HG02763 (cell line): ENCODE measurements at regions not wholly inside any gene's neighbourhood (a gene's known extent, or its start where the extent isn't known, plus 50 kb on each side); places are given as distances from the start of the nearest gene placed in this dataset.
"Not testable (repeated sequence)": the region's sequence is repeated elsewhere in the genome, so short reads cannot be mapped to it uniquely, and the experiment has no call there.

Source experiments
- ATAC-seq: cut with Tn5 transposase; IDR thresholded peaks from one replicate; pipeline ENCODE4 v1.9.1; 2021; ENCODE audit warnings: mild to moderate bottlenecking, moderate library complexity; ENCODE audit not compliant: unreplicated experiment

- ATAC-seq, result no peak
These were observed 144.4 kb downstream of the PTBP2 start for GRCh38 chr1:96865731-96866685.

DNA sequence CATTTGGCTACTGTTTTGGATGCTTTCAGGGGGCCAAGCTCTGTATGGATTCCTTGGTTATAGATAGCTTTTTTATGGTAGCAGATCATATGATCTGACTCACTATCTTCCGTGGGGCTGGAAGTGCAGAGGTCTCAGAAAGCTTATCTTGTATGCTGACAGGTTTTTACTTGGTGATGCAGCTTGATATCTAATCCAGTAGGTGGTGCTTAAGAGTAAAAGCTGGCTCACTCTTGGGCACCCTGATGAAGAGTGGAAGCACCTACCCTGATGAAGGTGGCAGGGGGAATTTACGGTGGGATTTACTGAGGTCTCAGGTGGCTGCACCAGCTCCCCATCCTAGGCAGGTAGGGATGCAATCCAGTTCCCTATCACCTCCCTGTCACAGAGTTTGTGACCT lies 151.2 kb downstream of the PTBP2 start:
- no peak for ATAC-seq

DNA sequence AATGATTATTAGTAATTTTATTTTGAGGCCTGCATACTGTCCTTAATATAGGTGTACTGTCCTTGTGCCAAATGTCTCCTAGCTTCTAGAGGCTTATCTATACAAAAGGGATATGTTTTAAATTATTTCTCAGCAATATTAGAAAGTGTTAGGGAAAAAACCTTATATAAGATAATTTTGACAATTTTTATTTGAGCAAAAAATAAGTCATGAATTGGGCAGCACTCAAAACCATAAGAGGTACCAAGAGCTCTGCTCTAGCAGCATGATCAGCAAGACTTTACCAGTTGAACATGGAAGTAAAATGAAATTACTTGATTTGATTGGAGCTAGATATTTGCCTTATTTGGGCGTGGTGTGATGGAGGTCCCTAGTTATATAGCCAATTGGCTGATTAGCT lies 157.1 kb downstream of the PTBP2 start:
- no peak for ATAC-seq

GRCh38 chr1:96880626-96881025 lies 159.0 kb downstream of the PTBP2 start:
- ATAC-seq, result no peak

DNA sequence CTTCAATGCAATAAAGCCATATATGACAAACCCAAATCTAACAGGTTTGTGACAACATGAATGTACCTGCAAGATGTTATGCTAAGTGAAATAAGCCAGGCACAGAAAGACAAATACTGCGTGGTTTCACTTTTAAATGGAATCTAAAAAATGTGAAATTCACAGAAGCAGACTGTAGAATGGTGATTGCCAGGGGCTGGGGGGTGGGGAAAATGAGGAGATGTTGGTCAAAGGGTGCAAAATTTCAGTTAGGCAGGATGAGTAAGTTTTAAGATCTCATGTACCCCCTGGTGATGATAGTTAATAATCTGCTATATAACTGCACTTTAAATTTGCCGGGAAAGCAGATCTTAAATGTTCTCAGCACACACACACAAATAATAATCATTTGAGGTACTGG lies 160.5 kb downstream of the PTBP2 start:
- ATAC-seq, result no peak

GRCh38 chr1:96886474-96886873 lies 164.9 kb downstream of the PTBP2 start:
- ATAC-seq, result no peak

GRCh38 chr1:96887501-96887900 lies 165.9 kb downstream of the PTBP2 start:
- ATAC-seq, result no peak

- ATAC-seq, result no peak
These were observed 180.3 kb downstream of the PTBP2 start for GRCh38 chr1:96901783-96902363.

DNA sequence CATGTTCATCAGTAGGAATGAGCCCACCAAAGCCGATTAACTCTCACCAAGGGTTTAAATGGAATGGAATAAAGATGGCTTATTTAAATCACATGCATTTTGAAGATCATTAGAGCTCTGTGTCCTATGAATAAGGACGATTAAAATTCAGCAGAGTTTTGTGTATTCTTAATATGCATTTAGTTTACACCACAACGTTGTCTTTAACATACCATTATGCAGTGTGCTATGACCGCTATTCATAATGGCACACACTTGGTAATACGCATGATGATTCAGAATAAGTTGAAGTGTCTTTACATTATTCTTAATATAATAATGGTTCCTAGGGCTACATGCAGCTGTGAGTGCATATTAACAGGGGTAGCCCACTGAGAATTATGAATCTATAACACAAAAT lies 190.7 kb downstream of the PTBP2 start:
- ATAC-seq, result no peak

GRCh38 chr1:96915701-96916100 lies 194.1 kb downstream of the PTBP2 start:
- ATAC-seq, result not testable (repeated sequence)

DNA sequence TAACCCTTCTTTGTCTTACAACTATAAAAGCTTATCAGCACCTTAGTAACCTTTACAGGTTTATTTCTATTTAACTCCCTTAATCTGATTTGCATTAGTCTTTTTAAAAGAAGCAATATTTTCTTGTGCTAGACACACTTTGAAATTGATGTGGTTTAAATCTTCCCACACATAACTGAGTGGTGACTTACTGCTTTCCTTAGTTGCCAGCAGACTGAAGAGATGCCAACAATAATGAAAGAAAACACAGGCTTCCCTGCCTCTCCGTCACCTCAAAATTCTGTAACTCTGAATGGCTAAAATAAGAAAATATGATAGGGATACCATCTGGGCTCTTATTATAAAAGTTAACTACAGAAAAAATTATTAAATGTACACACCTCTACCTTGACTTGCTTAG lies 196.8 kb downstream of the PTBP2 start:
- no peak for ATAC-seq

DNA sequence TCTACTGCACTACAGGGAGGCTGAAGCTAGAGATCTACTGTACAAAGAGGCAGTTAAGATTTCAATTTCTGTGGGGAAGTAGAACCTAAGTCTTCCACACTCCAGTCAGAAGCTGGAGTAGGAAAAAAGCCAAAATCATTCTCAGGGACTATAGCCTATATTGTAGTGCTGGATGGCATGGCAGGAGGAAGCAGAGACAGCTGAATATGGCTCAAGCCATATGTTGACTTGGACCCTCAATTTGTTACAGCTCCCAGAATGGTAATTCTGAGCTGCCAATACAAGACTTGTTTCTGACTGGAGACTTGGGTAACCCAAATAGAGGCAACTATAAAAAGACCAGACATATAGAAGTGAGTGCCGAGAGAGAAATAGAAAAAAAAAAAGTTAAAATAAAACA lies 200.6 kb downstream of the PTBP2 start:
- no peak for ATAC-seq

- ATAC-seq, result no peak
These were observed 202.2 kb downstream of the PTBP2 start for GRCh38 chr1:96923753-96924152.

DNA sequence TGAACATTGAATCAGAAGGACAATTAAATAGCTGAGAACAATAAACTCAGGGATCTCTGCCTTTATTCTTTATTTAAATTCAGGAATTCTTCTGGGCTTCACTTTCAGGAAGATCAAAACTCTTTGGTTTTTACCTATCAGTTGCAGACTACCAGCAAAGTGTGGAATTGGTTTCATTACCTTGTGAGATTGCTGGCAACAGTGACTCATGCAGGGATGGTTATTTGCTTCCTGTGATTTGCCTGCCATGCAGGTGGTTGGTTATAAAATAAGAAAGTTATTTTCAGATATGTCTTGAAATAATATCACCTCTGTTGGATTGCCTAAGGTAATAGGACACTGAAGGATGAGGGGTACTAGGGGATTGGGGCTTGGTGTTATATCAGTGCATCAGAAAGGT lies 204.6 kb downstream of the PTBP2 start:
- ATAC-seq, result no peak

DNA sequence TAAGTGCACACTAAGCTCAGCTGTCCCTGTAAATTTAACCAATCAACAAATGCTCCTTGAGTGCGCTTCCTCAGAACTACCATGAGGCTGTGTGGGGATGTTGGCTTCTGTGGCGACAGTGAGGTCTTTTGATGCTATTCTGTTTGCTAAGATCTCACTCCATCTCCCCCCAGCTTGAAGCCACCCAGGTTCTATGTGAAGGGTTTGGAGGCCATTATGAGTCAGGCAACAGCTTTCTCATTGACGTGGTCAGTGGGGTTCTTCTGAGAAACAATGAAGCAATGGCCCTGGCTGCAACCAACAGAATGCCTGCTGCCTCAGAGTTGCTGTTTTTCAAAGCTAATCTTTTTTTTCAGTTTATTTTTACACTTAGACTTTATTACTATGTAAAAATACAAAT lies 205.5 kb downstream of the PTBP2 start:
- no peak for ATAC-seq

GRCh38 chr1:96931136-96931535 lies 209.6 kb downstream of the PTBP2 start:
- no peak for ATAC-seq

DNA sequence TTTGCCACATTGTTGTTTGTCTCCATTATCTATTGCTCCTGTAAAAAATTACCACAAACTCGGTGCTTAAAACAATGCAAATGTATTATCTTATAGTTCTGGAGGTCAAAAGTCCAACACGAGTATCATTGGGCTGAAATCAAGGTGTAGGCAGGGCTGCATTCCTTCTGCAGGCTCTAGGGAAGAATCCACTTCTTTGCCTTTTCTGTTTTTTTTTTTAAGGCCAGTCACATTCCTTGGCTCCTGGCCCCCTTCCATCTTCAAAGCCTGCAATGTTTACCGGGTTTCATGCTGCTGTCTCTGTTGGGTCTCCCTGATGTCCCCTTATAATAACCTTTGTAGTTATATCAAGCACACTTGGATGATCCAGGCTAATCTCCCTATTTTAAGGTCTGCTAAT lies 212.7 kb downstream of the PTBP2 start:
- no peak for ATAC-seq

DNA sequence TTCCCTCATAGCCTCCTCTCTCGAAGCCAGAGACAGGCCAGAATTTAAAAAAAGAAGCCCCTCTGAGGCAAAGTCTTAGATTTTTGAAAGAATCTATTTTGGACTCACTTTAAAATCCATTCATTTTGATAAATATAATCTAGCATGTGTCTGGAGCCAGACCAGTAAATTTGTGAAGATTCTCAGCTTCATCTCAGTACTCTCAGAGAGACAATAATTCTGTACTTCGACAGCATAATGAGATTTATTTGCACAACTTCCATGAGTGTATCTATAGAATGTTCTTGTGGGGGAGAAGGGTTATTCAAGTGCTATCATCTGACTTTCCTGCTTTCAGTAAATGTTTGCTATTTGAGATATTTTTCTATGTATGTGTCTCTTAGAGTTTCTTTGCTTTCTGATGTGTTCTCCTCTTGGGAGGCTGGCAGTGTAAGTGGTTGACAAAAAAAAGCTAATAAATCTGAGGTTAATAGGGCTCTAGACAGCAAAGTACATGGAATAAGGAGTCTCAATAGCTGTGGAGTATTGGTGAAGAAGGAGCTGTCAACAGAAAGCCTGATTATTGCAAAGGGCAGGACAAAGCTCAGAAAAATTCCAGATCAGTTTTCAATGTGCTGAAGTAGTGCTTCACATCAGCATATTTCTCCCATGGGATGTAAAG lies 223.0 kb downstream of the PTBP2 start:
- no peak for ATAC-seq

GRCh38 chr1:96945509-96946084 lies 224.0 kb downstream of the PTBP2 start:
- ATAC-seq, result no peak

DNA sequence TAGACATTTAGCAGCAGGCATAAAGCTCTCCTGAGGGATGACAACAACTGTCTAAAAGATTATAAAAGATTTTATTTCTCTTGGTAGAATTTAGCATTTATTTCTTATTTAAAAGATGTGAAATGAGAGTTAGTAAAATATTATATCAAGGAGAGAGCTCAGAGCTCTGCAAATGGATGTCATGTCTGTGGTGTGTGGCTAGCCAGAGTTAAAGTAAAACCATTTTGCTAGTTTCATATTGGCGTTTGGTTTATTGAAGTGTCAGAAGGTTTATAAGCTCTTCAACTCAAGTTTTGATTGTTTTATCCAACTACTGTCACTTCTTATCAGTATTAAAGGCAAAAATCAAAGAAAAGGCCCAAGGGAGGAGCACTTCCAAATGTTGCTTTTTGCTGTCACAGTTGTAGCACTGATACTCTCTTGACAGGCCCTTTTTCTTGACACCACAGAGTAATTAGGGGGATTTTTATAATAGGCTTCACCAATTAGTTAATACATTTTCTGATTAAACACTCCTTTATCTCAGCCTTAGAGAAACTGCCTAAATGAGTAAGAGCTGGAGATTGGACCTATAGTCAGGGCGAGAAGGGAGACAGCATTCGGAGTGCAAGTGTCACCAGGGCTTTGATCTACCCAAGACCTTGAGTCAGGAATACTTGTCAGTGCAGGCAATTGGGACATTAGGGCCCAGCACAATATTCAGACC lies 233.9 kb downstream of the PTBP2 start:
- no peak for ATAC-seq

- ATAC-seq, result no peak
These were observed 240.6 kb downstream of the PTBP2 start for GRCh38 chr1:96962216-96962615.
